GM21723 (cell line): ENCODE measurements at regions not wholly inside any gene's neighbourhood (a gene's known extent, or its start where the extent isn't known, plus 50 kb on each side); places are given as distances from the start of the nearest gene placed in this dataset.
"Not testable (repeated sequence)": the region's sequence is repeated elsewhere in the genome, so short reads cannot be mapped to it uniquely, and the experiment has no call there.

ENCODE experiments used
- ATAC-seq: cut with Tn5 transposase; IDR thresholded peaks from one replicate; pipeline ENCODE4 v1.9.1; 2021; ENCODE audit warnings: mild to moderate bottlenecking, moderate library complexity; ENCODE audit not compliant: unreplicated experiment

- no peak for ATAC-seq
Measured at GRCh38 chr2:72078773-72079172, 68.9 kb downstream of the CYP26B1 start.

GRCh38 chr2:72077702-72078169 lies 69.9 kb downstream of the CYP26B1 start:
- no peak for ATAC-seq

GRCh38 chr2:72073373-72073772 lies 74.3 kb downstream of the CYP26B1 start:
- ATAC-seq, result not testable (repeated sequence)

GRCh38 chr2:72064197-72064596 lies 83.5 kb downstream of the CYP26B1 start:
- not testable (repeated sequence) for ATAC-seq

GRCh38 chr2:72062336-72062735 lies 85.3 kb downstream of the CYP26B1 start:
- ATAC-seq, result no peak

GRCh38 chr2:72057308-72057707 lies 90.4 kb downstream of the CYP26B1 start:
- no peak for ATAC-seq

- ATAC-seq, result no peak
Measured at GRCh38 chr2:72051971-72052505, 95.6 kb downstream of the CYP26B1 start.

- no peak for ATAC-seq
Measured at GRCh38 chr2:72051204-72051603, 96.5 kb downstream of the CYP26B1 start.

GRCh38 chr2:72050734-72051133 lies 96.9 kb downstream of the CYP26B1 start:
- ATAC-seq, result no peak

GRCh38 chr2:72048881-72049477 lies 98.7 kb downstream of the CYP26B1 start:
- no peak for ATAC-seq

- no peak for ATAC-seq
Measured at GRCh38 chr2:72043985-72044384, 103.7 kb downstream of the CYP26B1 start.

- no peak for ATAC-seq
Measured at GRCh38 chr2:72041638-72042111, 106.0 kb downstream of the CYP26B1 start.

- no peak for ATAC-seq
Measured at GRCh38 chr2:72040629-72041571, 106.8 kb downstream of the CYP26B1 start.

GRCh38 chr2:72038524-72038923 lies 109.1 kb downstream of the CYP26B1 start:
- ATAC-seq, result no peak

- no peak for ATAC-seq
Measured at GRCh38 chr2:72037261-72037666, 110.4 kb downstream of the CYP26B1 start.

GRCh38 chr2:72036595-72036994 lies 111.1 kb downstream of the CYP26B1 start:
- no peak for ATAC-seq

GRCh38 chr2:72036173-72036545 lies 111.5 kb downstream of the CYP26B1 start:
- ATAC-seq, result no peak

GRCh38 chr2:72035518-72036172 lies 112.0 kb downstream of the CYP26B1 start:
- ATAC-seq, result no peak

- ATAC-seq, result no peak
Measured at GRCh38 chr2:72034353-72035095, 113.1 kb downstream of the CYP26B1 start.

GRCh38 chr2:72033636-72034035 lies 114.0 kb downstream of the CYP26B1 start:
- ATAC-seq, result no peak
